CD14-positive monocyte (primary cell): ENCODE measurements at regions not wholly inside any gene's neighbourhood (a gene's known extent, or its start where the extent isn't known, plus 50 kb on each side); places are given as distances from the start of the nearest gene placed in this dataset.

Source experiments
- DNase-seq, 3 donors: peaks; one replicate each; pipeline ENCODE4 v3.0.0-alpha.2; 2011 to 2022
- H2AFZ ChIP-seq: 2 replicates; pipeline ENCODE4 v1.6.0; 2012; ENCODE audit warnings: mild to moderate bottlenecking, low read depth, low read length, inconsistent platforms; ENCODE audit not compliant: insufficient read depth, poor library complexity, severe bottlenecking
- H3K27ac ChIP-seq, 2 donors: 1 replicate in 1 of 2; 2 replicates in 1 of 2; pipeline ENCODE4 v1.5.1; 2012 to 2013; ENCODE audit warnings: low read length in 2 of 2, control low read depth in 1 of 2, inconsistent platforms in 1 of 2, low read depth in 1 of 2, mild to moderate bottlenecking in 1 of 2
- H3K27me3 ChIP-seq, 2 donors: one replicate each; pipeline versions ENCODE4 v1.6.0 to v1.6.1; 2011 to 2013; ENCODE audit warnings: low read length in 2 of 2; ENCODE audit not compliant: control insufficient read depth in 2 of 2, insufficient read depth in 2 of 2
- H3K36me3 ChIP-seq, 2 donors: replicated peaks in 1 of 2; 1 replicate in 1 of 2; 2 replicates in 1 of 2; pipeline versions ENCODE4 v1.5.1 to v1.6.1; 2012 to 2013; ENCODE audit warnings: low read length in 2 of 2, control low read depth in 1 of 2, inconsistent platforms in 1 of 2, mild to moderate bottlenecking in 1 of 2; ENCODE audit not compliant: insufficient read depth in 2 of 2, control insufficient read depth in 1 of 2
- H3K4me1 ChIP-seq, 2 donors: 1 replicate in 1 of 2; 2 replicates in 1 of 2; pipeline versions ENCODE4 v1.5.1 to v1.6.1; 2012 to 2013; ENCODE audit warnings: low read length in 2 of 2, control low read depth in 1 of 2, inconsistent platforms in 1 of 2, mild to moderate bottlenecking in 1 of 2, moderate library complexity in 1 of 2; ENCODE audit not compliant: insufficient read depth in 2 of 2, control insufficient read depth in 1 of 2
- H3K4me2 ChIP-seq: replicated peaks from 2 replicates; pipeline ENCODE3; 2012; ENCODE audit warnings: low read length, moderate library complexity, mild to moderate bottlenecking; ENCODE audit not compliant: poor library complexity, severe bottlenecking; ENCODE audit errors: extremely low read depth
- H3K4me3 ChIP-seq, 3 experiments: fragments of 200-600 bp in 1 of 3; sonication (generic) in 1 of 3; replicated peaks in 1 of 3; 1 replicate in 2 of 3; 2 replicates in 1 of 3; pipeline ENCODE4 v1.5.1; 2011 to 2013; ENCODE audit warnings: low read length in 3 of 3, mild to moderate bottlenecking in 3 of 3, control low read depth in 2 of 3, low read depth in 2 of 3, inconsistent platforms in 1 of 3, moderate library complexity in 1 of 3
- H3K79me2 ChIP-seq: 2 replicates; pipeline ENCODE4 v1.6.0; 2012; ENCODE audit warnings: mild to moderate bottlenecking, control low read depth, inconsistent platforms, low read length, moderate library complexity; ENCODE audit not compliant: insufficient read depth
- H3K9ac ChIP-seq: 2 replicates; pipeline ENCODE4 v1.6.0; 2017; ENCODE audit warnings: low read length, mild to moderate bottlenecking; ENCODE audit not compliant: insufficient read depth, poor library complexity, severe bottlenecking
- H3K9me3 ChIP-seq, 2 donors: replicated peaks in 1 of 2; 1 replicate in 1 of 2; 2 replicates in 1 of 2; pipeline versions ENCODE4 v1.5.1 to v1.6.1; 2012 to 2013; ENCODE audit warnings: low read length in 2 of 2, control low read depth in 1 of 2; ENCODE audit not compliant: control insufficient read depth in 1 of 2, insufficient read depth in 1 of 2
- H4K20me1 ChIP-seq: 2 replicates; pipeline ENCODE4 v1.6.0; 2012; ENCODE audit warnings: mild to moderate bottlenecking, low read length, control low read depth, moderate library complexity; ENCODE audit not compliant: insufficient read depth
- H3K27ac Mint-ChIP-seq, 7 donors: one replicate each; pipeline ENCODE4 v1.8.0; 2020; ENCODE audit warnings: mild to moderate bottlenecking in 7 of 7, mixed read lengths in 7 of 7, moderate library complexity in 6 of 7, inconsistent platforms in 2 of 7
- H3K27me3 Mint-ChIP-seq, 3 donors: one replicate each; pipeline ENCODE4 v1.8.0; 2021 to 2022; ENCODE audit warnings: low read depth in 3 of 3, mild to moderate bottlenecking in 3 of 3, mixed read lengths in 3 of 3, moderate library complexity in 3 of 3, inconsistent platforms in 1 of 3
- H3K36me3 Mint-ChIP-seq, 2 donors: one replicate each; pipeline ENCODE4 v1.8.0; 2020; ENCODE audit warnings: mixed read lengths in 2 of 2, inconsistent platforms in 1 of 2, mild to moderate bottlenecking in 1 of 2
- H3K4me1 Mint-ChIP-seq: one replicate; pipeline ENCODE4 v1.8.0; 2020; ENCODE audit warnings: mild to moderate bottlenecking, mixed read lengths
- H3K4me3 Mint-ChIP-seq, 2 donors: one replicate each; pipeline ENCODE4 v1.8.0; 2020; ENCODE audit warnings: mild to moderate bottlenecking in 2 of 2, mixed read lengths in 2 of 2, moderate library complexity in 1 of 2
- H3K9me3 Mint-ChIP-seq, 7 donors: one replicate each; pipeline ENCODE4 v1.8.0; 2020 to 2022; ENCODE audit warnings: mixed read lengths in 7 of 7, mild to moderate bottlenecking in 6 of 7, moderate library complexity in 6 of 7, inconsistent platforms in 2 of 7
- WGBS: methylation state at CpG from one replicate; pipeline ENCODE4 v1.1.5; 2013; ENCODE audit warnings: missing lambda C conversion rate; ENCODE audit not compliant: insufficient coverage; 5-methylcytosine and 5-hydroxymethylcytosine counted together
- intact Hi-C, 2 donors: fragments of 100-400 bp; cut with micrococcal nuclease; formaldehyde crosslinking; loops; one replicate each; pipeline versions ENCODE4 v1.15.0 to v1.15.1; 2023
- TF ChIP-seq, protein P1 (sequence below): fragments of 200-600 bp; IDR thresholded peaks from one replicate; pipeline ENCODE4 v1.8.0; 2022; ENCODE audit warnings: antibody characterized with exemption, mild to moderate bottlenecking

DNA sequence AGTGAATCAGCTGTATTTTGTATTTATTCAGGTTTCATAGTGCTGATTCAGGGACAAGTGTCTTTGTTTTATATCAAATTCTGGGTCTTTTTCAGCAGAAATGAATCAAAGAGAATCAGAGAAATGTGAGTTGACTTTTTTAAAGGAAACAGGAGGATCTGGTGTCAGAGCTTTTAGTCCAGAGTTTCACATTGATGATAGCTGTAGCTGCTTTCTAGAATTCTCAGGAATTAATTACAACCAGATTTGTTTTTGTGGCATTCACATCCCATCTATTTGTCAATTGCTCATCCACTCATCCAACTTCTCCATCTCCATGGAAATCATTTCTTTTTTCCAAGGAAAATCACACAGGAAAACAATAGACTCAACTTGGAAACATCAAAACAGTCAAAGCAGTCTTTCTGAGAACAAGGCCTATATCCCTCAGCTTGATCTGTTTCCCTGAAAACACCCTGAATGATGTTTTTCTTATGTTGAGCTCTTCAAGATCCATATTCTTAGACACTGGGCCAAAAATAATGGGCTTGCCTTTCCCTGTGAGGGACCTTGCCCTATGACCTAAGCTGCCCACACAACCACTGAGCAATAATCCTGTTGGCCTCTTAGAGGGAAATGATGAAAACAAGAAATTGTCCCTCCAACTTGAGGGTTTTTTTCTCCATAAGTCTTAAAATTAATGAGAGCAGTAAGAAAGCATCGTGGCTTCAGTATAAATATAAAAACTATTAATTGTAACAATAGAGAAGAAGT, 249.5 kb upstream of the FN1 start:
- H4K20me1 ChIP-seq, result no peaks in the 10 kb centered on the region
- peaks cover 0 to 2% (median 0%) of the 10 kb centered on the region in 7 donors for H3K9me3 Mint-ChIP-seq
- no peaks in the 10 kb centered on the region for H3K27me3 ChIP-seq
- no peak overlapping the region for H3K27ac ChIP-seq
- H3K4me2 ChIP-seq, result no peak overlapping the region
- no peak overlapping the region for H3K4me3 Mint-ChIP-seq
- H3K9ac ChIP-seq, result no peak overlapping the region
- no peak overlapping the region for H2AFZ ChIP-seq
- H3K36me3 Mint-ChIP-seq, result peaks cover 1 to 5% of the 10 kb centered on the region in 2 donors
- peak overlapping the region in 1 of 7 donors; percentile 23 for H3K27ac Mint-ChIP-seq
- H3K36me3 ChIP-seq, result no peaks in the 10 kb centered on the region
- no CpG with 5 or more reads among the region's 1 CpG for WGBS
- H3K79me2 ChIP-seq, result no peaks in the 10 kb centered on the region
- intact Hi-C loops, result no loop called here
- no peak for DNase-seq
- H3K4me1 ChIP-seq, result peaks cover 43 to 45% of the 10 kb centered on the region in 2 donors
- peaks cover 2 to 31% (median 14%) of the 10 kb centered on the region in 3 donors for H3K27me3 Mint-ChIP-seq
- TF ChIP-seq, protein P1, sequence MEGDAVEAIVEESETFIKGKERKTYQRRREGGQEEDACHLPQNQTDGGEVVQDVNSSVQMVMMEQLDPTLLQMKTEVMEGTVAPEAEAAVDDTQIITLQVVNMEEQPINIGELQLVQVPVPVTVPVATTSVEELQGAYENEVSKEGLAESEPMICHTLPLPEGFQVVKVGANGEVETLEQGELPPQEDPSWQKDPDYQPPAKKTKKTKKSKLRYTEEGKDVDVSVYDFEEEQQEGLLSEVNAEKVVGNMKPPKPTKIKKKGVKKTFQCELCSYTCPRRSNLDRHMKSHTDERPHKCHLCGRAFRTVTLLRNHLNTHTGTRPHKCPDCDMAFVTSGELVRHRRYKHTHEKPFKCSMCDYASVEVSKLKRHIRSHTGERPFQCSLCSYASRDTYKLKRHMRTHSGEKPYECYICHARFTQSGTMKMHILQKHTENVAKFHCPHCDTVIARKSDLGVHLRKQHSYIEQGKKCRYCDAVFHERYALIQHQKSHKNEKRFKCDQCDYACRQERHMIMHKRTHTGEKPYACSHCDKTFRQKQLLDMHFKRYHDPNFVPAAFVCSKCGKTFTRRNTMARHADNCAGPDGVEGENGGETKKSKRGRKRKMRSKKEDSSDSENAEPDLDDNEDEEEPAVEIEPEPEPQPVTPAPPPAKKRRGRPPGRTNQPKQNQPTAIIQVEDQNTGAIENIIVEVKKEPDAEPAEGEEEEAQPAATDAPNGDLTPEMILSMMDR, result no peak
- no peaks in the 10 kb centered on the region for H3K9me3 ChIP-seq
- H3K4me1 Mint-ChIP-seq, result peaks cover 50% of the 10 kb centered on the region
- H3K4me3 ChIP-seq, result no peak overlapping the region

DNA sequence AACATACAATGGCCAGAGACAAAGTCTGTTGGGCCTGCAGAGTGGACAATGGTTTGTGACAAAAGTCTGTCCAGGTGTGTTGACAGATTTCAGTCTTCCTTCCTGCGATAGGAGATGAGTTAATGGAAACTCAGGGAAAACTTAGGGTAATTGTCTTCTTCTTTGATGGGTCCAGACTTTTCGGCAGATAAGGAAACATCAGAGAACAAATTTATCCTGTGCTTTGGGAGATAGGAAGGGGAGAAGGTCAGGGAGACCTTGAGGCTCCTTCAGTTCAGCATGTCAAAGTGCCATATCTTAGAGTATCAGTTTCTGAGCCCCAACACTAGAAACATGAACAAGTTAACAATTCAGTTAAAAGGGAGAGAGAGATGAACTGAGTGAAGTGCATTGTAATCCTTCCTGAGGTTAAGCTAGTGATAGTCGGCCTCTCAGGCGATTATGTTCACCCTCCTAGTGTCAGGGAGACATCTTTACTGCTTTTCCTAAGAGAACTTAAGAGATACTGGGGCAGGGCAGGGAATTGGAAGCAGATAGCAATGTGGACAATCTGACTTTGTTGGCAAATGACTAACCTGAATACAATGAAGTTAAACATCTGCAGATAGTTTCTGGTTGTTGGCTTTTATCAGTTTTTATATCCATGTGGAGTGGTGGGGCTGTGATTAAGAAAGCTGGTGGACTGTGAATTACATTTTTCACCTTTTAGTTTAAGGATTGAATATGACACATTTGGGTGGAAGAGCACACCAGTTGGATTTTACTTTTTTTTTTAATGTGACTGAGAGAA, 248.8 kb upstream of the FN1 start:
- peaks cover 47 to 49% of the 10 kb centered on the region in 2 donors for H3K4me1 ChIP-seq
- Mint-ChIP-seq H3K4me3 (peak overlapping the region in 1 of 2 donors; percentile 23), H3K27ac (peak overlapping the region in 1 of 7 donors; percentile 23), H3K27me3 (peaks cover 2 to 29% (median 14%) of the 10 kb centered on the region in 3 donors), H3K36me3 (peaks cover 1 to 5% of the 10 kb centered on the region in 2 donors), H3K9me3 (peaks cover 0 to 2% (median 0%) of the 10 kb centered on the region in 7 donors), H3K4me1 (peaks cover 53% of the 10 kb centered on the region)
- no peak for DNase-seq
- no peaks in the 10 kb centered on the region for H3K27me3 ChIP-seq
- H3K79me2 ChIP-seq, result no peaks in the 10 kb centered on the region
- WGBS, result 96% methylated on average over 4 of the region's 4 CpGs
- H2AFZ ChIP-seq, result no peak overlapping the region
- H3K9ac ChIP-seq, result no peak overlapping the region
- intact Hi-C loops, result loop anchor here (5.0 kb wide), 2 partner anchors 43 to 68 kb away; no protein-coding TSS in a partner anchor
- H4K20me1 ChIP-seq, result no peaks in the 10 kb centered on the region
- H3K9me3 ChIP-seq, result no peaks in the 10 kb centered on the region
- peak overlapping the region in 1 of 3 experiments; percentile 5 for H3K4me3 ChIP-seq
- no peak overlapping the region for H3K27ac ChIP-seq
- TF ChIP-seq, protein P1, result no peak
- no peak overlapping the region for H3K4me2 ChIP-seq
- H3K36me3 ChIP-seq, result no peaks in the 10 kb centered on the region
